A673 (cell line): ENCODE measurements at regions not wholly inside any gene's neighbourhood (a gene's known extent, or its start where the extent isn't known, plus 50 kb on each side); places are given as distances from the start of the nearest gene placed in this dataset.

Experiments used
- CTCF ChIP-seq: fragments of 300-800, 200-600 bp; sonication (generic); conservative IDR thresholded peaks from 2 replicates; pipeline ENCODE4 v1.5.1; 2017; ENCODE audit warnings: low read depth, mild to moderate bottlenecking, antibody characterized with exemption, low read length, moderate library complexity, mixed read lengths
- EZH2 ChIP-seq: fragments of 200-600 bp; sonication (generic); IDR thresholded peaks from 2 replicates; pipeline ENCODE4 v1.6.1; 2017; ENCODE audit warnings: borderline replicate concordance, low read depth, mild to moderate bottlenecking, mixed read lengths, antibody characterized with exemption, low read length; ENCODE audit not compliant: poor library complexity, severe bottlenecking

GRCh38 chr9:118444403-118444802 lies 740.2 kb downstream of the TLR4 start:
- TF ChIP-seq CTCF, result no peak
- no peak for TF ChIP-seq EZH2
